GM12872 (cell line): ENCODE measurements at regions not wholly inside any gene's neighbourhood (a gene's known extent, or its start where the extent isn't known, plus 50 kb on each side); places are given as distances from the start of the nearest gene placed in this dataset.

Experiments
- TF ChIP-seq, protein P1 (sequence below): IDR thresholded peaks from 3 replicates; pipeline ENCODE4 v1.5.1; 2011; ENCODE audit warnings: low read depth, mild to moderate bottlenecking, low read length, moderate library complexity; ENCODE audit not compliant: insufficient read depth

DNA sequence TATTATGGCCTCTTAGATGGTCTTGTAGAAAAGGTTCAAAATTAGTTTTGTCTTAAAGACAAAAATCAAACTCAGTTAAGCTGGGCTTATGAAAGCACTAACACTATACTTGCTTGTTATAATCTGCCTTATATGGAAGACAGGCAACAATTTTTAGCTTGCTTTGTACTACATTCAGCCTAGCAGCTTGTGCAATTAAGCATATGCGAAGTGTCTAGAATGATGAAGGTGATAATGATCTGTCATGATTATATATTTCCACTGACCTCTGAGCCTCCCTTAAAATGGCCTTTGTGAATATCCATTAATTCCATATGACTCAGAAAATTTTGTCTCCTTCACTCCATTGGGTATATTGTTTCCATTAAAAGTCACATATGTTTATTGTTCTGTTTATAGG is 834.9 kb downstream of the OLFM4 start:
- TF ChIP-seq, protein P1, sequence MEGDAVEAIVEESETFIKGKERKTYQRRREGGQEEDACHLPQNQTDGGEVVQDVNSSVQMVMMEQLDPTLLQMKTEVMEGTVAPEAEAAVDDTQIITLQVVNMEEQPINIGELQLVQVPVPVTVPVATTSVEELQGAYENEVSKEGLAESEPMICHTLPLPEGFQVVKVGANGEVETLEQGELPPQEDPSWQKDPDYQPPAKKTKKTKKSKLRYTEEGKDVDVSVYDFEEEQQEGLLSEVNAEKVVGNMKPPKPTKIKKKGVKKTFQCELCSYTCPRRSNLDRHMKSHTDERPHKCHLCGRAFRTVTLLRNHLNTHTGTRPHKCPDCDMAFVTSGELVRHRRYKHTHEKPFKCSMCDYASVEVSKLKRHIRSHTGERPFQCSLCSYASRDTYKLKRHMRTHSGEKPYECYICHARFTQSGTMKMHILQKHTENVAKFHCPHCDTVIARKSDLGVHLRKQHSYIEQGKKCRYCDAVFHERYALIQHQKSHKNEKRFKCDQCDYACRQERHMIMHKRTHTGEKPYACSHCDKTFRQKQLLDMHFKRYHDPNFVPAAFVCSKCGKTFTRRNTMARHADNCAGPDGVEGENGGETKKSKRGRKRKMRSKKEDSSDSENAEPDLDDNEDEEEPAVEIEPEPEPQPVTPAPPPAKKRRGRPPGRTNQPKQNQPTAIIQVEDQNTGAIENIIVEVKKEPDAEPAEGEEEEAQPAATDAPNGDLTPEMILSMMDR: no peak

DNA sequence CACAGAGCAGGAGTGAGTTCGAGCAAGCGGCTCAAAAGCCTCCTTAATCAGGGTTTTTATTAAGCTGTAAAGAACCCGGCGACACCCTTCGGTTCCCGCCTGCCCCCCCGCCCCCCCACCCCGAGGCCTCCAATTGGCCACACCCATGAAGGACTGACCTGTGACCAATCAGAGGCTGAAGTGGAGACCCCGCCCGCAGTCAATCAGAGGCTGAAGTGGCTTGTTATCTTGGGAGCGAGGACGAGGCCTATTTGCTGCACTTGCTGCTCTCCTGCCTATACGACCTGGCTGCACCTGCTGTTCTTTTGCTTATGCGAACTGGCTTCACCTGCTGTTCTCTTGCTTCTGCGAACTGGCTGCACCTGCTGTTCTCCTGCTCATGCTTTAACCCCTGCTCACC is 844.9 kb downstream of the OLFM4 start:
- TF ChIP-seq, protein P1: no peak

DNA sequence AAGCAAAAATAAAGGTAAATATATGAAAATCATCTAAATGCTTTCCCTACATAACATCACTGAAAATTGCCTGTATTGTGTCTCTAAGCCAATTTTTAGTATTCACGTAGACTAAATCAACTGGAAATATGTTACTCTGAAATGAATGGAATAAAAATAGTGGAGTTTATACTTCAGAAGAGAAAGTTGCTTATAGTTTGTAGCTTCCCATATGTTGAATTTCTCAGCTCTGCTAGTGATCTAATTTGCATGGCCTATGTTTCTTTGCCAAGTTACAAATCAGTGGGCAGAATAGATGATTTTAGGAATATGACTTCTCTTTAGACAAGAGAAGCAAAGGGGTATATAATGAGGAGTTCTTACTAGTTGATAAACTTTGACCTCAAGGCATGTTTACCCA is 850.2 kb downstream of the OLFM4 start:
- TF ChIP-seq, protein P1: no peak

DNA sequence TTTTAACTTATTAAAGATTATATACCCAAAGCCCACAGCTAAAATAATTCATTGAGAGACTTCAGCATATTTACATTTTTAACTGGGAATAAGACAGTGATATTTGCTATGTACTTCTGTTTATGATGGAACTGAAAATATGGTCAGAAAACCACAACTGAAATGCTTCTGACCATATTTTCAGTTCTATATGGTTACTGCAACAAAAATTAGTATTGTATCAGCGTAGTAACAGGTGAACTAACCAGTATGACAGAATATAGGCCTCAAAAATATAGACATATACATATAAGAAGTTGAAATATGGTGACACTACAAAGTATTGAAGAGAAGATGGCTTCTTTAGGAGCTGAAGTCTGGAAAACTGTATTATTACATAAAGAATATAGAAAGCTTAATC is 857.4 kb downstream of the OLFM4 start:
- TF ChIP-seq, protein P1: no peak

DNA sequence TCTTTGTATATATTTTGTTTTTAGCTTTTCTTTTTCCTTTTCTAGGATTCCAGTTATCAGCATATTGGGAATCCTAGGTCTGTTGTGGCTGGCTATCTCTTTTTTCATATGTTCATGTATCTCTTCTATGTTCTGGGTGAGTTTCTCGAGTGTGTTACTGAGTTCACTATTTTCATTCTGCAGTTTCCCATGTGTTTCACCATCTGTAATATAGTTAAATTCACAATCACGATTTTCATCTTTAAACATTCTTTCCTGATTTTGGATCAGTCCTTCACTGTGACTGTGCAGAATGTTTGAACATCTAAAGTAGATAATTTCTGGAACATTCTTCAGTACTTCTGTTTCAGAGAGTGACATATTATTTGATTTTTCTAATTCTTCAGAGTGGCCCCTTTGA is 862.1 kb downstream of the OLFM4 start:
- TF ChIP-seq, protein P1: no peak

DNA sequence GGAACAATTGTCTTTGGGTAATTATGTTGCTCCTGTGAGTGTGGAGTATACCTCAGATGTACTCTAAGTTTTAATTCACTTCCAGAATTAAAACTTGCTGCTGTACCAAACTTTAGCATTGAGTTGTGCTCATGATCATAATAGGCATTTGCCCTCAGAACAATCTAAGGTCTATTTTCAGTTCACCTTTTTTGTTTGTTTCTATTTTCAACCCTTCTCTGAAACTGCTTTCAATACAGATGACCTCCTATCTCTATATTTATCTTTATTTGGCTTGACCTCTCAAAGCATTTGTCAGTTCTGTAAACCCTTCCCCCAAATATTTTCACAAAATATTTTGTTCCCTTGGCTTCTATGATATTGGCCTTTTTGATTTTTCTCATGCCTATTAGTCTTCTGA is 873.0 kb downstream of the OLFM4 start:
- TF ChIP-seq, protein P1: no peak

DNA sequence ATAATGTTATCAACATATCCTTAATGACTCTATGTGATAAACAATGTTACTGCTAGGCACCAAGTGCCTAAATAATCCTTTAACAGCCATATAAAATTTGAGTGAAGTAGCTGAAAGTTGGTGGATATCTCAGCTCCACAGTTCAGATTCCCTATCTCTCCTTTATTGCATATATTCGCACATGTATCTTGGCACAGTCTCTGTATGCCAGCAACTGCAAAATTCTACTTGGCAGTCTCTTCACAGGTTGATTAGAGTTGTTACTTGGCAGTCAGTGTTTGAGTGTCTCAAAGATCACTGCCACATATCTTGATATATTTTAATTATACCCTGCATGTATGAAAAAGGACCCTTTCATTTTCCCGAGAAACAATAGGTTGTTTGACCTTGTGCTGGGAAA is 879.3 kb downstream of the OLFM4 start:
- TF ChIP-seq, protein P1: no peak

DNA sequence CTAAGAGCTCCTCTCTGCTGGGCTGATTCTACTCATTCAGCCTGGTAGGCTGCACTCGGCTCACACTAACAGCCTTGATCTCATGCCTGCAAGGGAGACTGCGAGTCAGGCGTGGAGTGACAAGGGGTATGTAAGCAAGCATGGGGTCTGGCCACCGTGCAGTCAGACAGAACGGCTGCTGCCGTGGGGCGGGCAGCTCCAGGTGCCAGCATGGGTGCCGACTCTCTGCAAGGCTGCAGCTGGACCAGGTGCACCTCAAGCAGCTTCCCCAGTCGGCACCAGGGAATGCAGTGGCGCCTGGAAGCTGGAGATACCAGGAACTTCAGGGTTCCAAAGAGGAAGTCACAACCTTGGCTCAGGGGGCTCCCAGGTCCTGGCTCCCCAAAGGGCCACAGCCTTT is 892.3 kb downstream of the OLFM4 start:
- TF ChIP-seq, protein P1: no peak
